Parathyroid adenoma (tissue), 2 donors: ENCODE measurements at regions not wholly inside any gene's neighbourhood (a gene's known extent, or its start where the extent isn't known, plus 50 kb on each side); places are given as distances from the start of the nearest gene placed in this dataset.
A peak's percentile ranks its signal among the peaks of the same experiment; 100 is the strongest.

Experiments used
- H2AFZ ChIP-seq: fragments of 300-600 bp; sonication (generic); one replicate; pipeline ENCODE4 v1.7.0; 2017; ENCODE audit warnings: antibody characterized with exemption, mild to moderate bottlenecking
- H3K27ac ChIP-seq: fragments of 300-600 bp; sonication (generic); one replicate; pipeline ENCODE4 v1.7.0; 2017
- H3K27me3 ChIP-seq: fragments of 300-600 bp; sonication (generic); one replicate; pipeline ENCODE4 v1.7.0; 2017; ENCODE audit warnings: low read length; ENCODE audit not compliant: control insufficient read depth, insufficient read depth
- H3K36me3 ChIP-seq: fragments of 300-600 bp; sonication (generic); one replicate; pipeline ENCODE4 v1.7.0; 2017; ENCODE audit warnings: low read length; ENCODE audit not compliant: control insufficient read depth, insufficient read depth
- H3K4me1 ChIP-seq: fragments of 300-600 bp; sonication (generic); one replicate; pipeline ENCODE4 v1.7.0; 2017; ENCODE audit warnings: control low read depth
- H3K4me2 ChIP-seq: fragments of 300-600 bp; sonication (generic); one replicate; pipeline ENCODE4 v1.7.0; 2017; ENCODE audit warnings: low read length
- H3K4me3 ChIP-seq: fragments of 300-600 bp; sonication (generic); one replicate; pipeline ENCODE4 v1.7.0; 2017; ENCODE audit warnings: low read depth, low read length
- H3K79me2 ChIP-seq: fragments of 300-600 bp; sonication (generic); one replicate; pipeline ENCODE4 v1.7.0; 2017; ENCODE audit warnings: control low read depth
- H3K9ac ChIP-seq: fragments of 300-600 bp; sonication (generic); one replicate; pipeline ENCODE4 v1.7.0; 2017; ENCODE audit warnings: mild to moderate bottlenecking
- H3K9me3 ChIP-seq: fragments of 300-600 bp; sonication (generic); one replicate; pipeline ENCODE4 v1.7.0; 2017; ENCODE audit warnings: low read length; ENCODE audit not compliant: control insufficient read depth
- TF ChIP-seq, protein P1 (sequence below): fragments of 300-600 bp; sonication (generic); IDR thresholded peaks from one replicate; pipeline ENCODE4 v1.7.0; 2017; ENCODE audit warnings: antibody characterized with exemption, mild to moderate bottlenecking
- donor health status: primary hyperparathyroidism.

DNA sequence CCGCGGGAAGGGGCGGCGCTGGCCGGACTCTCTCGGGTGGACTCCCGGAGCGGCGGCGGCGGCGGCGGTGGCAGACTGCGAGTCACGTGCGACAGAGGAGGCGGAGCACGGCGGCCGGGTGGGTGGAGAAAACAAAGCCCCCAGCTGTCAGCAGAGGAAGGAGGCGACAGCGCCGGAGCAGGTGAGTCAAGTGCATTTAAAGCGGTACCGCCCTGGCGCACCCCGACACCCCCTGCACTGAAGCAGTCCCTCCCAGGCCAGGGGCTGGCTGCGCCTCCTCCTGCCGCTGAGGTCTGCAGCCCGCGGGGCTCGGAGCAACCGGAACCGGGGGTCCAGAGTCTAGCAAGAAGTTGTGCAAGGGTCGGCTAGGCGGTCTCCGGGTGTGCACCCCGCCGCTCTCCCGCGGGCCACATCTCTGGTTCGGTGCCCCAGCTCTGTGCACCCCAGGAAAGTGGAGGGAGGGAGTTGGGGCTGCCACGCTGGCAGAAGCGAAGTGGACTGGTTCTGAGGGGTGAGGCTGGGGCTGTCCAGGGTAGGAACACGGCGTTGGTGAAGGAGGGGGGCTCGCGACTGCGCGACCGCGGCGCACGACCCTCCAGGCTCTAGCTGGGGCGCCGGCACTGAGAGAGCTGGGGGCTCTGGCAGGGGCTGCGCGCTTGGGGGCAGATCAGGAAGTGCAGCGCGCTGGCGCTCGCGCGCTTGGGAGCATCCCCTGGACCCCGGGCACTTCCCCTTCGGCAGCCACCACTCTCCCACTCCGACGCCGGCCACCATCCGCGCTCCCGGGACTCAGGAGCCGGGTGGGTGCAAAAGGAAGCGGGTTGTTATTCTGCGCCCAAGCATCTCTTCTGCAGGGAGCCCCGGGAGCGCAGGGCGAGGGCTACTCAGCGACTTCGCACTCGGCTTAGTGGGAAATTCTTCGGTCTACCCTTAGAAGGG is 64.0 kb upstream of the MAPRE2 start:
- Histone ChIP-seq H2AFZ (peak overlapping the region; percentile 94), H3K27ac (no peak overlapping the region)

DNA sequence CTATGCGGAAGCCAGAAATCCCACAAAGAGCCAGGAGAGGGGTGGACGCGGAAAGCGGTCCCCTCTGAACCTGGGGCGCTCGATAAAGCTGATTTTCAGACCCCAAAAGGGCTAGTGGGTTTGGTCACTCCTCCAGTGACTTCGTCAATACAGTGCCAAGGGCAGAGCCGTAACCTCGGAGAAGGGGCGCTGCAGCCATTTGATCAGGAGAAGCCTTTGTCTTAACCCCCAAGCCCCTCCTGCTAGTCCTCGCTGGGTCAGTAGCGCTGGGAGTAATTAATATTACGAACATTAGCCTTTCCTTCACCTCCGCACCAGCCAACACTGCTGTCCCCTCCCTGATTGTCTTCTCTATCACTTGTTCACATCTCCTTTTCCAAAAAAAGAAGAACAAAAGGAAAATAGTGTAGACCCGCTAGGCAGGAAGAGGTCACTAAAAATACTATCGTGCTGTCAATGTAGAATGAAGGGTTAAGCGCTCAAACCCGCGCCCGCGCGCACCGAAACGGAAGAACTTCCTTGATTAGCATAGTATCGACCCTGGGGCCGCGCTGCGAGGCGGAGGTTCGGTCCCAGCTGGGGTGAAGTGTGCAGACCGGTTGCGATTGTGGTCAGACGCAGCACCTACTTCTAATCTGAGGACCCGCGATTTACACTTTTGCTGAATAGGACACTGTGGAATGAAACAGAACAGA is 63.2 kb upstream of the MAPRE2 start:
- Histone ChIP-seq H2AFZ (peak overlapping the region; percentile 94), H3K9ac (no peak overlapping the region), H3K27me3 (no peaks in the 10 kb centered on the region), H3K4me2 (peak overlapping the region; percentile 100), H3K4me1 (peaks cover 2% of the 10 kb centered on the region), H3K9me3 (no peaks in the 10 kb centered on the region), H3K79me2 (no peaks in the 10 kb centered on the region), H3K27ac (no peak overlapping the region), H3K4me3 (peak overlapping the region; percentile 76), H3K36me3 (no peaks in the 10 kb centered on the region)
- TF ChIP-seq, protein P1, sequence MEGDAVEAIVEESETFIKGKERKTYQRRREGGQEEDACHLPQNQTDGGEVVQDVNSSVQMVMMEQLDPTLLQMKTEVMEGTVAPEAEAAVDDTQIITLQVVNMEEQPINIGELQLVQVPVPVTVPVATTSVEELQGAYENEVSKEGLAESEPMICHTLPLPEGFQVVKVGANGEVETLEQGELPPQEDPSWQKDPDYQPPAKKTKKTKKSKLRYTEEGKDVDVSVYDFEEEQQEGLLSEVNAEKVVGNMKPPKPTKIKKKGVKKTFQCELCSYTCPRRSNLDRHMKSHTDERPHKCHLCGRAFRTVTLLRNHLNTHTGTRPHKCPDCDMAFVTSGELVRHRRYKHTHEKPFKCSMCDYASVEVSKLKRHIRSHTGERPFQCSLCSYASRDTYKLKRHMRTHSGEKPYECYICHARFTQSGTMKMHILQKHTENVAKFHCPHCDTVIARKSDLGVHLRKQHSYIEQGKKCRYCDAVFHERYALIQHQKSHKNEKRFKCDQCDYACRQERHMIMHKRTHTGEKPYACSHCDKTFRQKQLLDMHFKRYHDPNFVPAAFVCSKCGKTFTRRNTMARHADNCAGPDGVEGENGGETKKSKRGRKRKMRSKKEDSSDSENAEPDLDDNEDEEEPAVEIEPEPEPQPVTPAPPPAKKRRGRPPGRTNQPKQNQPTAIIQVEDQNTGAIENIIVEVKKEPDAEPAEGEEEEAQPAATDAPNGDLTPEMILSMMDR, result no peak

More for the DNA sequence above, 64.0 kb upstream of the MAPRE2 start:
- TF ChIP-seq, protein P1, result no peak
- peak overlapping the region; percentile 100 for H3K4me2 ChIP-seq
- no peaks in the 10 kb centered on the region for H3K27me3 ChIP-seq
- H3K36me3 ChIP-seq, result no peaks in the 10 kb centered on the region
- no peaks in the 10 kb centered on the region for H3K79me2 ChIP-seq
- peak overlapping the region; percentile 76 for H3K4me3 ChIP-seq
- peaks cover 2% of the 10 kb centered on the region for H3K4me1 ChIP-seq
- H3K9me3 ChIP-seq, result no peaks in the 10 kb centered on the region
- no peak overlapping the region for H3K9ac ChIP-seq

DNA sequence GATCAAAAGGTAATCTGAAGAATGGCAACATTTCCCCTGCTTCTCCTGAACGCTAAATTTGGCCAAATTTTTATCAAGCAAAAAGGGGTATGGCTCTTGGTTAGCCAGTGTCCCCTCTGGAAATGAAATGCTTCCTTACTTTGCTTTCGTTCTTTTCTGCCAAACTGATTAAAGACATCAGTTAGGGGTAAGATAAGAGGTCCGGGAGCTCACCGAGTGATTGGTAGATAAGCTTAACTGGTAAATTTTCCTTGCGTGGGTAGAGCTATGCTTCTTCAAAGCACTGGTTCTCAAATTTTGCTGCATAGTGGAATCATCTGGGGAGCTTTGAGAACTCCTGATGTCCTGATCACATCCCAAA is 62.7 kb upstream of the MAPRE2 start:
- H3K27me3 ChIP-seq, result no peaks in the 10 kb centered on the region
- no peak overlapping the region for H3K9ac ChIP-seq
- peaks cover 2% of the 10 kb centered on the region for H3K4me1 ChIP-seq
- no peaks in the 10 kb centered on the region for H3K9me3 ChIP-seq
- no peaks in the 10 kb centered on the region for H3K79me2 ChIP-seq
- H3K27ac ChIP-seq, result no peak overlapping the region
- peak overlapping the region; percentile 76 for H3K4me3 ChIP-seq
- H2AFZ ChIP-seq, result peak overlapping the region; percentile 94
- TF ChIP-seq, protein P1, result no peak
- no peaks in the 10 kb centered on the region for H3K36me3 ChIP-seq
- H3K4me2 ChIP-seq, result peak overlapping the region; percentile 100

GRCh38 chr18:34978953-34979608 is 62.1 kb upstream of the MAPRE2 start:
- H3K9me3 ChIP-seq, result no peaks in the 10 kb centered on the region
- H3K36me3 ChIP-seq, result no peaks in the 10 kb centered on the region
- no peaks in the 10 kb centered on the region for H3K79me2 ChIP-seq
- H2AFZ ChIP-seq, result peak overlapping the region; percentile 4
- peak overlapping the region; percentile 100 for H3K4me2 ChIP-seq
- H3K9ac ChIP-seq, result no peak overlapping the region
- H3K27me3 ChIP-seq, result no peaks in the 10 kb centered on the region
- H3K4me1 ChIP-seq, result peaks cover 2% of the 10 kb centered on the region
- peak overlapping the region; percentile 76 for H3K4me3 ChIP-seq
- no peak overlapping the region for H3K27ac ChIP-seq
- TF ChIP-seq, protein P1, result no peak
